ENCODE measurements at regions not wholly inside any gene's neighbourhood (a gene's known extent, or its start where the extent isn't known, plus 50 kb on each side); places are given as distances from the start of the nearest gene placed in this dataset.
"Not testable (repeated sequence)": the region's sequence is repeated elsewhere in the genome, so short reads cannot be mapped to it uniquely, and the experiment has no call there.

- H3K4me3 ChIP-seq (ENCODE audit: low read length), result no peak overlapping the region
- DNase-seq (ENCODE audit: low read depth), result no peak
- TF ChIP-seq CTCF (conservative IDR thresholded peaks at IDR 0.05; ENCODE audit: low read length), result no peak
Measured at GRCh38 chr17:56000411-56000810, 152.9 kb upstream of the ANKFN1 start.

GRCh38 chr17:56002656-56003055 is 150.6 kb upstream of the ANKFN1 start:
- not testable (repeated sequence) for DNase-seq (ENCODE audit: low read depth); H3K4me3 ChIP-seq (ENCODE audit: low read length)

- H3K4me3 ChIP-seq (ENCODE audit: low read length), result no peak overlapping the region
- no peak for TF ChIP-seq CTCF (conservative IDR thresholded peaks at IDR 0.05; ENCODE audit: low read length)
- no peak for DNase-seq (ENCODE audit: low read depth)
Measured at GRCh38 chr17:56009795-56010651, 143.3 kb upstream of the ANKFN1 start.

GRCh38 chr17:56011406-56012131 is 141.7 kb upstream of the ANKFN1 start:
- no peak for TF ChIP-seq CTCF (conservative IDR thresholded peaks at IDR 0.05; ENCODE audit: low read length)
- H3K4me3 ChIP-seq (ENCODE audit: low read length), result no peak overlapping the region
- DNase-seq (ENCODE audit: low read depth), result no peak

- H3K4me3 ChIP-seq (ENCODE audit: low read length), result no peak overlapping the region
- TF ChIP-seq CTCF (conservative IDR thresholded peaks at IDR 0.05; ENCODE audit: low read length), result no peak
Measured at GRCh38 chr17:56018211-56018610, 135.1 kb upstream of the ANKFN1 start.

GRCh38 chr17:56020369-56020768 is 132.9 kb upstream of the ANKFN1 start:
- no peak overlapping the region for H3K4me3 ChIP-seq (ENCODE audit: low read length)
- DNase-seq (ENCODE audit: low read depth), result no peak
- TF ChIP-seq CTCF (conservative IDR thresholded peaks at IDR 0.05; ENCODE audit: low read length), result no peak

More at GRCh38 chr17:56018211-56018610, 135.1 kb upstream of the ANKFN1 start:
- DNase-seq (ENCODE audit: low read depth), result no peak

GRCh38 chr17:56021681-56022190 is 131.5 kb upstream of the ANKFN1 start:
- no peak for TF ChIP-seq CTCF (conservative IDR thresholded peaks at IDR 0.05; ENCODE audit: low read length)
- no peak for DNase-seq (ENCODE audit: low read depth)
- H3K4me3 ChIP-seq (ENCODE audit: low read length), result no peak overlapping the region
